K562 (cell line): ENCODE measurements at regions not wholly inside any gene's neighbourhood (a gene's known extent, or its start where the extent isn't known, plus 50 kb on each side); places are given as distances from the start of the nearest gene placed in this dataset.

Experiments used
- ATF7 ChIP-seq: fragments of 450-650 bp; IDR thresholded peaks from 2 replicates; pipeline ENCODE4 v1.7.1; 2014; ENCODE audit warnings: mild to moderate bottlenecking, moderate library complexity
- CHD4 ChIP-seq: fragments of 200-600 bp; sonication (generic); IDR thresholded peaks from 3 replicates; pipeline ENCODE4 v1.6.1; 2012; ENCODE audit warnings: low read depth, mild to moderate bottlenecking, mixed read lengths, low read length, inconsistent platforms; ENCODE audit not compliant: insufficient read depth, insufficient replicate concordance, poor library complexity, severe bottlenecking
- COPS2 ChIP-seq: fragments of 450-650 bp; conservative IDR thresholded peaks from 2 replicates; pipeline ENCODE4 v1.6.1; 2016; ENCODE audit warnings: mild to moderate bottlenecking, moderate library complexity
- EHMT2 ChIP-seq: fragments of 450-650 bp; IDR thresholded peaks from 2 replicates; pipeline ENCODE4 v1.6.1; 2018; ENCODE audit warnings: antibody characterized with exemption
- ETV1 ChIP-seq: fragments of 450-650 bp; conservative IDR thresholded peaks from 2 replicates; pipeline ENCODE4 v1.6.1; 2016; ENCODE audit warnings: missing genetic modification characterization, control low read depth, low read depth, missing compliant biosample characterization
- FIP1L1 ChIP-seq: fragments of 200-400 bp; formaldehyde crosslinking; IDR thresholded peaks from 2 replicates; pipeline ENCODE4 v1.6.1; 2018; ENCODE audit warnings: mild to moderate bottlenecking, low read depth, low read length; ENCODE audit not compliant: poor library complexity, severe bottlenecking
- FOXA1 ChIP-seq: fragments of 450-650 bp; IDR thresholded peaks from 2 replicates; pipeline ENCODE4 v1.6.1; 2016; ENCODE audit warnings: mild to moderate bottlenecking, borderline replicate concordance
- JUN ChIP-seq, 2 experiments: sonication (generic) in 1 of 2; formaldehyde crosslinking in 1 of 2; IDR thresholded peaks; 2 replicates each; pipeline versions ENCODE4 v1.6.1 to v1.8.0; 2012 to 2022; ENCODE audit warnings: borderline replicate concordance in 2 of 2, mild to moderate bottlenecking in 2 of 2, improper control_type of control experiment in 1 of 2, low read depth in 1 of 2, low read length in 1 of 2, missing genetic modification reagents in 1 of 2
- LCOR ChIP-seq: sonication (generic); formaldehyde crosslinking; IDR thresholded peaks from 2 replicates; pipeline ENCODE4 v1.8.0; 2022; ENCODE audit warnings: mild to moderate bottlenecking, missing genetic modification reagents
- NCOA1 ChIP-seq: fragments of 450-650 bp; IDR thresholded peaks from 2 replicates; pipeline ENCODE4 v1.6.1; 2016; ENCODE audit warnings: low read depth
- PHB2 ChIP-seq: fragments of 450-650 bp; IDR thresholded peaks from 2 replicates; pipeline ENCODE4 v1.6.1; 2017; ENCODE audit warnings: low read depth
- SRSF1 ChIP-seq: fragments of 200-400 bp; formaldehyde crosslinking; IDR thresholded peaks from 2 replicates; pipeline ENCODE4 v1.6.1; 2017; ENCODE audit warnings: mild to moderate bottlenecking, low read depth, low read length, moderate library complexity
- ZC3H8 ChIP-seq: fragments of 450-650 bp; IDR thresholded peaks from 2 replicates; pipeline ENCODE4 v1.6.1; 2017
- ZFP36 ChIP-seq: fragments of 150-350 bp; IDR thresholded peaks from 2 replicates; pipeline ENCODE4 v1.6.1; 2018; ENCODE audit warnings: low read length, low read depth; ENCODE audit not compliant: partially characterized antibody
- ZNF165 ChIP-seq: fragments of 250-450 bp; sonication (Bioruptor Pico); IDR thresholded peaks from 2 replicates; pipeline ENCODE4 v1.4.0; 2020; ENCODE audit warnings: borderline replicate concordance
- TF ChIP-seq, protein P1 (sequence below): fragments of 450-650 bp; IDR thresholded peaks from 2 replicates; pipeline ENCODE4 v1.7.1; 2018; ENCODE audit warnings: mild to moderate bottlenecking, low read depth; ENCODE audit not compliant: partially characterized antibody
- TF ChIP-seq, protein P2 (sequence below): fragments of 250-450 bp; sonication (Bioruptor Pico); IDR thresholded peaks from 2 replicates; pipeline ENCODE4 v1.4.0; 2020
- TF ChIP-seq, protein P3 (sequence below), 2 experiments: fragments of 450-650 bp; conservative IDR thresholded peaks; 2 replicates each; pipeline ENCODE4 v1.6.1; 2017; ENCODE audit warnings: mild to moderate bottlenecking in 2 of 2, moderate library complexity in 2 of 2
- TF ChIP-seq, protein P4 (sequence below), 2 experiments: fragments of 250-450 bp in 1 of 2; fragments of 450-650 bp in 1 of 2; sonication (Bioruptor Pico) in 1 of 2; IDR thresholded peaks; 2 replicates each; pipeline versions ENCODE4 v1.6.1 to v1.8.0; 2016 to 2021; ENCODE audit warnings: mild to moderate bottlenecking in 2 of 2, moderate library complexity in 2 of 2, missing compliant biosample characterization in 1 of 2, missing genetic modification characterization in 1 of 2
- TF ChIP-seq, protein P5 (sequence below): fragments of 200-800 bp; sonication (Bioruptor generic); IDR thresholded peaks from 2 replicates; pipeline ENCODE4 v1.6.1; 2017; ENCODE audit warnings: missing genetic modification characterization, missing compliant biosample characterization

DNA sequence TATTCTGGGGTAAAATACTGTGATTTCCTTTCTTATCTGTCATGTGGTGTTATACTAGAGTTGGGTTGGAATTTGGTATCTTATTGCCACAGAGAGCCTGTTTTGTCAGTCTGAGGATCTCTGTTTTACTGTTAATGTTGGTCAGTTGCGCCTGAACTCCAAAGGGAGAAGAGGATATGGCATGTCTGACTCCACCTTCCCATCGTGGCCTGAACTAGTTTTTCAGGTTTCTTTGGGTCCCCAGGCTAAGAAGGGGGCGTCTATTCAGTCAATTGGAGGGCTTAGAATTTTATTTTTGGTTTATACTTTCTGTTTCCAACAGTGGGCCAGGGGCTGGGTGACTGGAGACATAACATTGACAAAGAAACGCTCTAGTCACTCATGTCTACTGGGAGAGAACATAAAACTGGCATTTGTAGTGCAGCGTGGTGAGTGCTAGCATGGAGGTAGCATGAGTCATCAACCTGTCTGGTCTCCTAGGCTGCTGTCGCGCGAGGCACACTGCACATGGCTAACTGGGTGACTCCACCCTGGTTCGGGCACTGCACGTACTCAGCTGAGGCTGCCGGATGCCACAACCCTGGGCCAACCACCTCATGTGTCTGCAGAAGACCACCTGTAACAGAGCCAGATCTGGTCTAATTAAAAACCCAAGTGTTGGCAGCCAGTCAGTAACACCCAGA lies 120.1 kb upstream of the OR9Q1 start (continued):
- TF ChIP-seq, protein P1, sequence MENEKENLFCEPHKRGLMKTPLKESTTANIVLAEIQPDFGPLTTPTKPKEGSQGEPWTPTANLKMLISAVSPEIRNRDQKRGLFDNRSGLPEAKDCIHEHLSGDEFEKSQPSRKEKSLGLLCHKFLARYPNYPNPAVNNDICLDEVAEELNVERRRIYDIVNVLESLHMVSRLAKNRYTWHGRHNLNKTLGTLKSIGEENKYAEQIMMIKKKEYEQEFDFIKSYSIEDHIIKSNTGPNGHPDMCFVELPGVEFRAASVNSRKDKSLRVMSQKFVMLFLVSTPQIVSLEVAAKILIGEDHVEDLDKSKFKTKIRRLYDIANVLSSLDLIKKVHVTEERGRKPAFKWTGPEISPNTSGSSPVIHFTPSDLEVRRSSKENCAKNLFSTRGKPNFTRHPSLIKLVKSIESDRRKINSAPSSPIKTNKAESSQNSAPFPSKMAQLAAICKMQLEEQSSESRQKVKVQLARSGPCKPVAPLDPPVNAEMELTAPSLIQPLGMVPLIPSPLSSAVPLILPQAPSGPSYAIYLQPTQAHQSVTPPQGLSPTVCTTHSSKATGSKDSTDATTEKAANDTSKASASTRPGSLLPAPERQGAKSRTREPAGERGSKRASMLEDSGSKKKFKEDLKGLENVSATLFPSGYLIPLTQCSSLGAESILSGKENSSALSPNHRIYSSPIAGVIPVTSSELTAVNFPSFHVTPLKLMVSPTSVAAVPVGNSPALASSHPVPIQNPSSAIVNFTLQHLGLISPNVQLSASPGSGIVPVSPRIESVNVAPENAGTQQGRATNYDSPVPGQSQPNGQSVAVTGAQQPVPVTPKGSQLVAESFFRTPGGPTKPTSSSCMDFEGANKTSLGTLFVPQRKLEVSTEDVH, result no peak
- peak; percentile 49; the same call in 1 of the 2 replicates for TF ChIP-seq JUN (IDR thresholded peaks at IDR 0.05; ENCODE audit: borderline replicate concordance, low read depth, low read length)
- no peak for TF ChIP-seq JUN (CRISPR knock-in tag; IDR thresholded peaks at IDR 0.05; ENCODE audit: borderline replicate concordance)
- TF ChIP-seq ATF7, result no peak
- peak; percentile 55; the same call in 1 of the 2 replicates for TF ChIP-seq EHMT2
- TF ChIP-seq, protein P2, sequence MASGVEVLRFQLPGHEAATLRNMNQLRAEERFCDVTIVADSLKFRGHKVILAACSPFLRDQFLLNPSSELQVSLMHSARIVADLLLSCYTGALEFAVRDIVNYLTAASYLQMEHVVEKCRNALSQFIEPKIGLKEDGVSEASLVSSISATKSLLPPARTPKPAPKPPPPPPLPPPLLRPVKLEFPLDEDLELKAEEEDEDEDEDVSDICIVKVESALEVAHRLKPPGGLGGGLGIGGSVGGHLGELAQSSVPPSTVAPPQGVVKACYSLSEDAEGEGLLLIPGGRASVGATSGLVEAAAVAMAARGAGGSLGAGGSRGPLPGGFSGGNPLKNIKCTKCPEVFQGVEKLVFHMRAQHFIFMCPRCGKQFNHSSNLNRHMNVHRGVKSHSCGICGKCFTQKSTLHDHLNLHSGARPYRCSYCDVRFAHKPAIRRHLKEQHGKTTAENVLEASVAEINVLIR (CRISPR knock-in tag), result 0 out of 2 replicates have a peak, but pooled peaks have one; percentile 7
- TF ChIP-seq COPS2, result no peak
- TF ChIP-seq, protein P3, sequence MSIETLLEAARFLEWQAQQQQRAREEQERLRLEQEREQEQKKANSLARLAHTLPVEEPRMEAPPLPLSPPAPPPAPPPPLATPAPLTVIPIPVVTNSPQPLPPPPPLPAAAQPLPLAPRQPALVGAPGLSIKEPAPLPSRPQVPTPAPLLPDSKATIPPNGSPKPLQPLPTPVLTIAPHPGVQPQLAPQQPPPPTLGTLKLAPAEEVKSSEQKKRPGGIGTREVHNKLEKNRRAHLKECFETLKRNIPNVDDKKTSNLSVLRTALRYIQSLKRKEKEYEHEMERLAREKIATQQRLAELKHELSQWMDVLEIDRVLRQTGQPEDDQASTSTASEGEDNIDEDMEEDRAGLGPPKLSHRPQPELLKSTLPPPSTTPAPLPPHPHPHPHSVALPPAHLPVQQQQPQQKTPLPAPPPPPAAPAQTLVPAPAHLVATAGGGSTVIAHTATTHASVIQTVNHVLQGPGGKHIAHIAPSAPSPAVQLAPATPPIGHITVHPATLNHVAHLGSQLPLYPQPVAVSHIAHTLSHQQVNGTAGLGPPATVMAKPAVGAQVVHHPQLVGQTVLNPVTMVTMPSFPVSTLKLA (conservative IDR thresholded peaks at IDR 0.05), result no peak
- no peak for TF ChIP-seq SRSF1
- TF ChIP-seq FIP1L1, result no peak
- no peak for TF ChIP-seq ZNF165 (CRISPR knock-in tag)
- TF ChIP-seq CHD4, result no peak
- no peak for TF ChIP-seq LCOR
- no peak for TF ChIP-seq ETV1 (tag)
- TF ChIP-seq, protein P4, sequence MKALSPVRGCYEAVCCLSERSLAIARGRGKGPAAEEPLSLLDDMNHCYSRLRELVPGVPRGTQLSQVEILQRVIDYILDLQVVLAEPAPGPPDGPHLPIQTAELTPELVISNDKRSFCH (CRISPR knock-in tag; IDR thresholded peaks at IDR 0.05), result no peak
- TF ChIP-seq, protein P4 (tag; IDR thresholded peaks at IDR 0.05), result no peak
- no peak for TF ChIP-seq ZFP36
- TF ChIP-seq, protein P5, sequence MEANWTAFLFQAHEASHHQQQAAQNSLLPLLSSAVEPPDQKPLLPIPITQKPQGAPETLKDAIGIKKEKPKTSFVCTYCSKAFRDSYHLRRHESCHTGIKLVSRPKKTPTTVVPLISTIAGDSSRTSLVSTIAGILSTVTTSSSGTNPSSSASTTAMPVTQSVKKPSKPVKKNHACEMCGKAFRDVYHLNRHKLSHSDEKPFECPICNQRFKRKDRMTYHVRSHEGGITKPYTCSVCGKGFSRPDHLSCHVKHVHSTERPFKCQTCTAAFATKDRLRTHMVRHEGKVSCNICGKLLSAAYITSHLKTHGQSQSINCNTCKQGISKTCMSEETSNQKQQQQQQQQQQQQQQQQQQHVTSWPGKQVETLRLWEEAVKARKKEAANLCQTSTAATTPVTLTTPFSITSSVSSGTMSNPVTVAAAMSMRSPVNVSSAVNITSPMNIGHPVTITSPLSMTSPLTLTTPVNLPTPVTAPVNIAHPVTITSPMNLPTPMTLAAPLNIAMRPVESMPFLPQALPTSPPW (CRISPR knock-in tag), result no peak
- no peak for TF ChIP-seq PHB2
- TF ChIP-seq NCOA1, result no peak
- no peak for TF ChIP-seq ZC3H8
- no peak for TF ChIP-seq FOXA1
